Suprapubic skin (tissue), 3 donors: ENCODE measurements at regions not wholly inside any gene's neighbourhood (a gene's known extent, or its start where the extent isn't known, plus 50 kb on each side); places are given as distances from the start of the nearest gene placed in this dataset.

Source experiments
- CTCF ChIP-seq, 2 donors: fragments of 200-600 bp in 1 of 2; fragments of 450-650 bp in 1 of 2; sonication (generic) in 1 of 2; IDR thresholded peaks; one replicate each; pipeline ENCODE4 v1.5.1; 2016 to 2019; ENCODE audit warnings: antibody characterized with exemption in 2 of 2, mild to moderate bottlenecking in 1 of 2, moderate library complexity in 1 of 2
- EP300 ChIP-seq: sonication (generic); formaldehyde crosslinking; IDR thresholded peaks from one replicate; pipeline ENCODE4 v1.6.1; 2017; ENCODE audit warnings: antibody characterized with exemption
- POLR2A ChIP-seq, 2 donors: fragments of 450-650 bp; IDR thresholded peaks; one replicate each; pipeline ENCODE4 v1.6.1; 2017; ENCODE audit warnings: antibody characterized with exemption in 2 of 2, mild to moderate bottlenecking in 2 of 2, moderate library complexity in 2 of 2

GRCh38 chr13:104532132-104532531, 1465.9 kb upstream of the SLC10A2 start:
- TF ChIP-seq CTCF (IDR thresholded peaks at IDR 0.05) (no peak), POLR2A (IDR thresholded peaks at IDR 0.05) (no peak), EP300 (no peak)
